GM19025 (cell line): ENCODE measurements at regions not wholly inside any gene's neighbourhood (a gene's known extent, or its start where the extent isn't known, plus 50 kb on each side); places are given as distances from the start of the nearest gene placed in this dataset.
"Not testable (repeated sequence)": the region's sequence is repeated elsewhere in the genome, so short reads cannot be mapped to it uniquely, and the experiment has no call there.

ENCODE experiments used
- ATAC-seq: cut with Tn5 transposase; IDR thresholded peaks from one replicate; pipeline ENCODE4 v1.9.1; 2021; ENCODE audit warnings: mild to moderate bottlenecking, low read depth, moderate library complexity; ENCODE audit not compliant: unreplicated experiment

DNA sequence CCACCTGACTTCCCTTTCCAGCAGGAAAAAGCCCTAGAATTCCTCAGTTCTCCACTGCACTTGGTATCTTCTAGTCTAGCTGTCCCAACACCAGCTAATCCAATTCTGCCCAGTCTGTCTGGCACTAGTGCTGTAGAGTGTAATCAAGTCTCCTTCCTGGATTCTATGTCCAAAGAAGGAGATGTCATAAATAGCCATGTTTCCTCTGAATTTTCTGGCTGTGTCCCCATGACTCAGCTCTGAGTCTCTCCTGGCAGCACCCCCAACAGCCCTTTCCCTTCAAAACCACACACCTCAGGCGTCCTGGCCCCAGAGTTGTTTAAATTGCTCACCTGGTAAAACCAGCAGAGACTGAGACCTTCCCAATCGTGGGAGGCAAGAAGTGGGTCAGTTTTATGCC is 197.2 kb downstream of the GRXCR1 start:
- ATAC-seq = no peak

DNA sequence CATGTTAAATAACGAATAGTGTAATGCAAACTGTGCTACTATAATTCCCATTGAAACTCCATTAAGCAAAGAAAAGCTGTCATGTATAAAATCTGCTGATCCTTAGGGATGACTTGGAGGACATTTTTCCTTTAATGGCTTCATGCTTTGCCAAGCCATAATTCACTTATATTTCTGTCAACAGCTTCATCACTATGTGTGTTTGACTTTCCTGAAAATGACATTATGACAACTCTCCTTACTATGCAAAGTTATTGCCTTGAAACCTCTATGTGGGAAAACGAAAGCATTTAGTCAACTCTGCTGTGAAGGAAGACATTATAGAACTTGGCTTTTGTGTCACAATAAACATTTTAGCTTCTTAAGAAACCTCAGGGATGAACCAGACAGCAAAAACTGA is 210.5 kb downstream of the GRXCR1 start:
- ATAC-seq = no peak

DNA sequence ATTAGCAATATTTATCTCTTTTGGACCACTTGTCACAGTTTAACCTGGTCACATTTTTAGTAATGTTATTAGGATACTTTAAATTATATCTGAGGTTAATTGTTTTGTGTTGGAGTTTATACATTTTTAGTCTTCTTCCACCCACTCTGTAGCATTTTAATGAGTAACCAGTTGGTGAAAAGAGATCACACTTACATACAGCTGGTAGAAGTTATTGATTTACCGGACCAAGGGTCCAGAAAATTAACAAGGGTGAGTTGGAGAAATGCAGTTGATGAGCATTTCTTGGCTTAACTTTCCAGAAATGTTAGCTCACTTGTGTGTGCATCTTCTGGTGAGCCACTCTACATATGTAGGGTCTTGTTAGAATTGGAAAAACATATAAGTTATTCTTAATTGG is 219.6 kb downstream of the GRXCR1 start:
- no peak for ATAC-seq

DNA sequence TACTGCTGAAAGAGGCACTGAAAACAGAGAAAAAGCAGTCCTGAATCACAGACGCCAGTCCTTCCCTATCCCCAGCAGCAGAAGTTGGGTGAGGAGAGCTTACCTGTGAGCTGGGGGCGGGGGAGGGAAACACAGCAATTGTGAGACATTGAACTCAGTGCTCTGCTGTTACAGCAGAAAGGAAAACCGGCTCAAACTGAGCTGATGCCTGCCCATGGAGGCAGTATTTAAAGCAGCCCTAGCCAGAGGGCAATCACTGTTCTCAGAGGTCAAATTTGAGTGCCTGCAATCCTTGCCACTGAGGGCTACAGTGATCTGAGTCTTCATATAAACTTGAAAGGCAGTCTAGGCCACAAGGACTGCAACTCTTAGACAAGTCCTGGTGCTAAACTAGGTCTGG is 220.7 kb downstream of the GRXCR1 start:
- no peak for ATAC-seq

DNA sequence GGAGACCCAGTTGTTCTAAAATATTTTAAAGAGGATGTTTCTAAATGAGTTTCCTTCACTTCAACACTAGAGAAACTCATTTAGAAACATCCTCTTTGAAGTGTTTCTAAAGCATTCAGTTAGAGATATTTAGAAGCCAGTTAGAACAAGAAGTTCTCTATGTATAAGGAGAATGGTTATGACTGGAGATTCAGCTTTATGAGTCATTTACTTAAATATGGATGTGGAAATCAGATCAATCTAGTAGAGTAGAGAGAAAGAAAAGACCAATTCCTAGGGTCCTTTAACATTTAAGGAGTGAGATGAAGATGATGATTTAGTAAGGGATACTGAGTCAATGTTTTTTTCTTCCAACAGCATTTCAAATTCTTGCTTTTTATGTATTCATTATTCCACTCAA is 234.1 kb downstream of the GRXCR1 start:
- no peak for ATAC-seq

DNA sequence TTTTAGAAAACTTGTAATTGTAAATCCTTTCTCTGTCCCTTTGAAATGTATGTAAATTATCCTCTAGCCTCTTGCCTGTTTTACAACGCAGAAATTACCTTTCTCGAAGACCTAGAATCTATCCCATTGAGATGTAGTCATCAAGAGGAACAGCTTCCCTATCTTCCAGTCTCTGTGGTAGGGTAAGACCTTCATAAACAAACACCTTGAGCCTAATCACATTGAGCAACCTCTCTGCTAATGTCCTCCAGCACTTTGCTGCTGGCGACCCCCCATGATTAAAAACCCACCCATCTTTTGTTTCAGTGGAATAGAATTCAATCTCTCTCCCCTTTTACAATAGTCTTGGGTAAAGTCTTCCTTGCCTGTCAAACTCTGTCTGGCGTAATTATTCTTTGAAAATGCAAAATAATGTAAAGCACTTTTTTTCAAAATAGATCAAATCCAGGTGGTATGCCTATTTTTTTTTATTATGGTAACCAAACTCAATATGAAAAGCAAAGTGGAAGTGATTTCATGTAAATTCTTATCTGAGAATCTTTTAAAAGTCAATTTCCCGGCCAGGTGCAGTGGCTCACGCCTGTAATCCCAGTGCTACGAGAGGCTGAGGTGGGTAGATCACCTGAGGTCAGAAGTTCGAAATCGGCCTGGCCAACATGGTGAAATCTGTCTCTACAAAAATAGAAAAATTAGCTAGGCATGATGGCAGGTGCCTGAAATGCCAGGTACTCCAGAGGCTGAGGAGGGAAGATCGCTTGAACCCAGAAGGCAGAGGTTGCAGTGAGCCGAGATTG is 237.9 kb downstream of the GRXCR1 start:
- no peak for ATAC-seq

DNA sequence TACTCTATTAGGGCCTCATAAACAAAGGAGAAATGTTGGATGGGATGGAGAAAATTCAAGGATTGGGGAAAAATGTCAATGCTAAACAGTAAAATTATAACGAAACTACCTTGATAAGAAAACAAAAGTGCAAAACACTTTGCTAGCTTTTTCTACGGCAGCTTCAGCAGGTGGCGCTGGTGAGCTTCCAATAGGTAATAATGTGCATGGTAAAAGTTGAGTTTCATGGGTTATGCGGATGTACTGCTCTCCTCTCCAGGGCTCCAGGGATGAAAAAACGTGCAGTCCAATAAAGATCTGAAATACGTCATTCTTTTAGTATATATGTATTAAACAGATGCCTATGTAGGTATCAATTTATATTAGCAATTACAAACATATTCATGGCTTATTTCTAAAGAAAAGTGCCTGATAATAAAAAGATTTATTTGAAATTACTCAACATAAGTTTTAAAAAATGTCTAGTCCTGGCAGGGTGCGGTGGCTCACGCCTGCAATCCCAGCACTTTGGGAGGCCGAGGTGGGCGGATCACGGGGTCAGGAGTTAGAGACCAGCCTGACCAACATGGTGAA is 239.6 kb downstream of the GRXCR1 start:
- ATAC-seq = no peak

DNA sequence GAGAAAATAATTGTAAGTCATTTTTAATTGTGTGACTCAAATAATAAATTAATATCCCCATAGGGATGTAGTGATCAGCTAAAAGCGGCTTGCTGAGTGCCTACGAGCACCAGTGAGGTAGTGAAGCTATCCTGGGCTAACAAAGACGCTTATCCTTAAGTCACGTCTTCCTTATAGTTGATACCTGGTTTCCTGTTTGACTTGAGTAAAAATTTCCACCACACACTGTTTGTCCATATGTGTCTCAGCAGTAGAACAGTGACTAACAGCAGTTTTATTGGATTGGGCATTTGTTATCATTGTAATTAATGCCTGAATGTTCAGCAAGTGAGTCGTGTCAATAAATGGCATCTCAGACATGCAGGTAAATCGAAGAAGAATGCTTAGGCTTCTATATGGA is 241.1 kb downstream of the GRXCR1 start:
- ATAC-seq = no peak

DNA sequence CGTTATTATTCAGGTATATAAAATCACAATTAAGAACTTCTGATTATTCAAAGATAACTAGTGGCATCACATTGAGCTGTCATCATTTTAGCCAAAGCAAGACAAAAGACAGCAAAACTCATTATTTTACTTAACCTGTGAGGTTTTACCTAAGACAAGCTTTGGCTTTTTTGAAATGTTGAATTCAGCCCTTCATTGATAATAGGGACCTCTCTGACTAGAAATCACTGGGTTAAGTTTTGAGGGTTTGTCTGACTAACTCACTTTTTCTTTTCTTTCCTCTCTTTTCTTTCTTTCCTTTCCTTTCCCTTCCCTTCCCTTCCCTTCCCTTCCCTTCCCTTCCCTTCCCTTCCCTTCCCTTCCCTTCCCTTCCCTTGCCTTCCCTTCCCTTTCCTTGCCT is 244.2 kb downstream of the GRXCR1 start:
- no peak for ATAC-seq

DNA sequence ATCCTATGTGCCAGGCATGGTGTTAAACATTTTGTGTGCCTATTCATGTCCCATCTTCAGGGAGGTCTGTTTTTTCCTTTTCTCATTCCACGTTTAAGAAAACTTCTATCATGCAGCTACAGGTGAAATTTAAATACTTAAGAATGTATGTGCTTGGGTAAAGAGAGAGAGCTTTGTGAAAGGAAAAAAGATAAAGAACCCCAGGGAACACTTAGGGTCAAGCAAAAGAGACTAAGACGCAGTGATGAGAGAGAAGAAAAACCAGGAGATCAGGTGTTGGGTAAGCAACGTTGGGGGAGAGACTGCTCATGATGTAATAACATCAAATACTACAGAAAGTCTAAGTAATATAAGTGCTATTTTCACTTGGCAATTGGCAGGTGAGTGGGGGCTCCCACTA is 253.7 kb downstream of the GRXCR1 start:
- no peak for ATAC-seq

DNA sequence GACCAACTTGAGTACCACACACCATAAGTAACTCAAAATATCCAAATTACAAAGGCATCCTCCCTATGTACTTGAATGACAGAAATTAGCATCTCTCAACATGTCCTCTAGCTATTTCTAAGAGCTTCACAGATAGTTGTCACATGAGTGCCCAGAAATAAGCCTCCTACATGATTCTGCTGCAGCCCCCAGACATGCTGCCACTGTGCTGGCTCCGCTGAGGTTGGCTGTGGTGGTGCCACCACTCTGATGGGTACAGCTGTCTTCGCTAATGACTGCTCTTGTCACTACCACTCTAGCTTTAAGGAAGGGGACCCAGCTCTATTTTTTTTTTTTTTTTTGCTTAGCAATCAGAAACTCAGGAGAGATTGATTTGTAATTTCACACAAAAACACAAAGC is 256.0 kb downstream of the GRXCR1 start:
- no peak for ATAC-seq

DNA sequence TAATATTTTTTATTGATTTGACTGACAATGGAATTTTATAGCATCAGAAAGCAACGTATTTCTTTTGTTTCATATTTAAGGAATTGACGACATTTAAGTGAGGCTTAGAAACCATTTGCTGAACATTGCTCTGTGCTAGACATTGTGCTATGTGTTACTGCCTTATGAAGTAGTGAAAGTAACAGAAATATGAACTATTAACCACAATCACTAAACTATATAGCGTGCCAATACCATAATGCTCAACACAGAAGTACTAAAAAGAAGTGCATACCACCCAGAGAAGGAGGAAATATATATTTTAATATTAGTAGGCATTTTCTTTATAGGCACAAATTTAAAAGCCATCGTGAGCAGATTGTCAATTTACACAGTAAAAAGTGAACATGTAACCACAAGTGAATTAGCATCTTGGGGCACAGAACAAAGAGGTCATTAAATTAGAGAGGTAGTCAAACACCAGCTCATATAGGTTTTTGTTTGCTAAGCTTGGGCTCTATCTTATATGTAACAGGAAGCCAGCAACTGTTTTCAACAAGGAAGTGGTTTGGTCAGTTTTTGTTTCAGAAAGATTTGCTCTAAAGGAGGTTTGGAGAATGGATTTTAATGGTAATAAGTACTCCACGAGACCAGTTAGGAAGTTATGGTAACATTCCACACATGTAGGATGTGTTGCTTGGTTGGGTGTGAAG is 270.7 kb downstream of the GRXCR1 start:
- no peak for ATAC-seq

DNA sequence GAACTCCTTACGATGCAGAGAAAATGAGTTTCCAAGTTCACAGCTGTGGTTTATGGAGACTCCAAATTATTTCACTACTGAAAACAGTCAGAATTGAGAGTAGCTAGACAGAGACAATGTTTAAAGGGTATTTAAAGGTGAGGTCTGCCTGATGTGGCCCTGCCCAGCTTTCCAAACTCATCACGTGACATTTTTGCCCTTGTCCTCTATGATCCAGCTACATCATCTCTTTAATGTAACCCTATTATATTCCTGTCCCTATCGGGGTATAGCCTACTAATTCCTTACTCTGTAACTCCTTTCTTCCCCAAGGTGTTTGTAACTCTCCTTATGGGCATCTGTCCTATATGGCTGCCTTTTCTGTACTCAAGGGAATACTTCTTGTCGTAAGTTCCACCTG is 297.2 kb downstream of the GRXCR1 start:
- ATAC-seq = no peak

DNA sequence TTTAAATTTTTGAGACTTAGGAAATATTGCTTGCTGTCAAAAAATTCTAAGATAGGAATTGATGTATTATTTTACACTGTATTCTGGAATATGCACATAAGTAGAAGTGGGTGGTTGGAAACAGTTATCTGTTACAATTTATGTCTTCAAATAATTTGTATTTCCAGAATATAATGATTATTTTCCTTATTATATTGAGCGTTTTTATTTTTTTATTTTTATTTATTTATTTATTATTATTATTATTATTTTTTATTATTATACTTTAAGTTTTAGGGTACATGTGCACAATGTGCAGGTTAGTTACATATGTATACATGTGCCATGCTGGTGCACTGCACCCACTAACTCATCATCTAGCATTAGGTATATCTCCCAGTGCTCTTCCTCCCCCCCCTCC is 320.1 kb downstream of the GRXCR1 start:
- ATAC-seq = not testable (repeated sequence)

DNA sequence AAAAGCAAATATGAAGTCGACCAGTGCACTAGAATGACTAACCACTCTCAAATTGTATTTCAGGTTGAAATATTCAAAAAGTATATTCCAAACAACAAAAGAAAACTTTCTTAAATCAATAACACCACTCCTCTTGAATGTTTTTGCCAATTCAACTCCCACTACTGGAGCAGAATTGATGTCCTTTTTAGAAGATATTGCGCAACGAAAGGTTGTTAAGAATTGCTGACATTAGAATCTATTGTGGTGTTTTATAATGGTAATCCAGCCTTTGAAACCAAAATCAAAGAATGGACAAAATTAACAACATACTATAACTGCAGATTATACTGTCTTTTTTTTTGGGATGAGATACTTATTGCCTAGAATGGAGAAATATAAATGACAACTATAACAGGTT is 331.3 kb downstream of the GRXCR1 start:
- ATAC-seq = no peak

DNA sequence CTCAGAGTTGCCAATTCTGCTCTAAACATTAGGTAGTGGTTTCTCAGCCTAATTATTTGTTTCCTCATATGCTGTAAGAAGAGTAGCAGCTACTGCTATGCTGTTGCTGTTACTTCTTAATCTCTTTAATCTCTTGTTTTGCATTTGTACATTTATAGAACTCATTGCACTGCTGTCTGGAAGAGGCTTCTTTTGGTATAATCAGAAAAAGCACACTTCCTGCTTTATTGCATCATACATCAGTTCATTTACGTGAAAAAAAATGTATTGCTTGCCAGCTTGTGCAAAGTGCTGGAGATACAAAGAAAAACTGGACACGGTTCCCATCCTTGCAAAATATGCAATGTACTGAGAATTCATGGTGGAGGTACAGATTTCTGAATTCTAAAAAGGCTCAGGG is 332.0 kb downstream of the GRXCR1 start:
- no peak for ATAC-seq

DNA sequence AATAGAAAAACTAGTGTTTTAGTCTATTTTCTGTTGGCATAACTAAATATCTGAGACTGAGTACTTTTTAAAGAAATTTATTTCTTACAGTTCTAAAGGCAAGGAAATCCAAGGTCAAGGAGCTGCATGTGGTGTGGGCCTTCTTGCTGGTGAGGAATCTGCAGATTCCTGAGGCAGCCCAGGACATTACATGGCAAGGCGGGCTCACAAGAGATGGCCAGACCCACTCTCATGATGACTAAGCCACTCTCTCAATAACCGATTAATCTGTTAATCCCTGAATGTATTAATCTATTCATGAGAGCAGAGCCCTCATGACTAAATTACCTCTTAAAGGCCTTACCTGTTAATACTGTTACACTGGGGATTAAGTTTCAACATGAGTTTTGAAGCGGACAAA is 340.8 kb downstream of the GRXCR1 start:
- ATAC-seq = no peak

DNA sequence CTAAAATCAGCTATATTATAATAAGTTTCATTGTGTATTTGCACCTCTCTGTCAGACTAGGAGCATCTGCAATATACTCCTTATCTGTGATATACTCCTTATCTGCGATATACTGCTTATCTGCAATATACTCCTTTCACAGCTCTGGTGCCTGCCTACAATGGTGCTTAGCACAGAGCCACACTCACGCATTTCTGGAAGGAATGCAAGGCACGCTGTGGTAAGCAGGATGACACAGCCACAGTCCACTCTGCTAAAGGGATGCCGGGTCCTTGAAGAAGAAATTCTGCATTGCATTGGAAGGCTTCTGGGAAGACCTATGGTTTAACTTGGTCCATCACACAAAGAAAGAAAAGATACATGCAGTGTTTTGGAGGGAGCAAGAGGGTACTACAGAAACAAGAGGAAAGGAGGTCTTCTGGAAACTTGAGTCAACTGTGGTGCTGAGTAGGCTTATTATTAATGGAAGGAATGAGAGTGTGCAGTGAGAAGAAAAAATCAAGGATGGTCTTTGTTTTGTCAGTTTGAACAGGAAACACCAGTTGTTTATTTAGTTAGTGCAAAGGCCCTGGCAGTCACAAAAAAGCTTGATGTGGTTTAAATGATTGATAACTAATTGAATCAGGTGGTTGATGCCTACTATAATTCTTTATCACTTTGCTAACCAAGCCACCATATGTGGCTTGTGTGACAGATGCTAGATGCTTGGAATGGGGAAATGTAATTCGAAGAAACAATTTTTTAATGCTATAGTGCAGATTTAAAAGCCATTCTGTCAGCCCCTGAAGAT is 342.3 kb downstream of the GRXCR1 start:
- ATAC-seq = no peak

DNA sequence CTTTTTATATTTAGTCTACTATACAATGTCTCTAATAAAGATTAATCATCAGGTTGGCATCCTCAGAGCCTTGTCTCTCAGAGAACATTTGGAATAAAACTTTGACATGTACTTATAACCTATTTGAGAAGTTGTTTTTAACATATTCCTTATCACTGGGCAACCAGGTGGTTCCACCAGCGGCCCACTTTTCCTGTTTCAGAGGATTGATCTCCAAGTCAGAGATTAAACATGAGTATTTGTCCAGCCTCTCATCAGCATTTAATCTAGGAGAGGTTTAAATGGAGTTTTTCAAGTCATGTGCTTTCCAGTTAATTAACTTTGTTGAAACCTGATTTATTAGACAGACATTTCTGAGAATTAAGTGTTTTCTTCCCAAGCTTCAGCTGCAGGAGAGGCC is 345.5 kb downstream of the GRXCR1 start:
- no peak for ATAC-seq

DNA sequence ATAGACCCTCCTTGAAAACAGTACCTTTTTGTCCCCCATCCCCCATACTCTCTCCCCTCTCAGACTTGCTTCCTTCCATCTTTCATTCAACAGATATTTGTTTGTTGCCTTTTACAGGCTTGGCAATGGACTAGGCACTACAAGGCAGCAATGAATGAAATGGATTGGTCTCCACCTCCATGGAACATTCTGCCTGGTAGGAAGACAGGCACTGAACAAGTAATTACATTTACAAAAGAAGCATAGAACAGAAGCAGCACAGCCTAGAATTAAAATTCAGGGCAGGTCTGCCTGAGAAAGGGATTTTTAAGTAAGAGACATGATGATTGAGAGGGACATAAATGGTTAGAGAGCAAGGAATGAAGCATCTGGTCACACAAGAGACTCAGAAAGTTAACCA is 346.1 kb downstream of the GRXCR1 start:
- no peak for ATAC-seq

DNA sequence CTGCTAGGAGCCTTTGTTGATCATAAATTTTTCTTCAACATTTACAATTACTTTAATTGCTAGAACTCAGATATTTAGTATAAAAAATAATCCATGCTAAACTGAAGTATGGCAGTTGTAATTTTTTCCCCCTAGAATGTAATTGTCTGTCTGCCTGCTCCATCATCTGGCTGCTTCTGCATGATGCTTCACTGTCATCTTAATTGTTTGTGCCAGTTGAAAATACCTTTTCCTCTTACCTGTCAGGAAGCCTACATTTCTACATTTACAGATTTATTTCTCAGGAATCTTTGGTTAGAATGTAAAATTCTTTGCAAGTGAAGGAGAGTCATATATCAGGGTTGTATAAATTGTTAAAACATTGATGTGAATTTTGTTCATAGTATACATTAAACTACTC is 348.6 kb downstream of the GRXCR1 start:
- no peak for ATAC-seq
